ENCODE measurements at regions not wholly inside any gene's neighbourhood (a gene's known extent, or its start where the extent isn't known, plus 50 kb on each side); places are given as distances from the start of the nearest gene placed in this dataset.

- H3K9ac ChIP-seq (ENCODE audit: extremely low read depth, insufficient read length, low read length): no peak overlapping the region
- H4K20me1 ChIP-seq (ENCODE audit: control insufficient read depth, insufficient read depth, insufficient read length): no peaks in the 10 kb centered on the region
- no peak overlapping the region for H4K8ac ChIP-seq (replicated peaks; ENCODE audit: insufficient read length, low read depth, low read length)
- Mint-ChIP-seq H3K27me3 (ENCODE audit: low read depth) (no peaks in the 10 kb centered on the region), H3K9me3 (no peaks in the 10 kb centered on the region), H3K36me3 (ENCODE audit: insufficient read depth in 1 of 3, low read depth in 3 of 3) (peaks cover 0 to 13% (median 12%) of the 10 kb centered on the region in 3 experiments; a peak in 4 of 7 replicates), H3K27ac (peak overlapping the region in 1 of 3 experiments; percentile 70; a peak in 3 of 7 replicates), H3K4me3 (no peak overlapping the region), H3K4me1 (peaks cover 25 to 26% of the 10 kb centered on the region in 2 experiments)
- H2BK120ac ChIP-seq (ENCODE audit: low read depth, low read length, poor library complexity, severe bottlenecking): no peak overlapping the region
- H2BK5ac ChIP-seq (ENCODE audit: insufficient read length, low read length): no peak overlapping the region
- no peaks in the 10 kb centered on the region for H3K9me3 ChIP-seq (ENCODE audit: control insufficient read depth, low read depth, low read length)
- H2AK5ac ChIP-seq (ENCODE audit: insufficient read length, low read length): no peak overlapping the region
- H4K91ac ChIP-seq (ENCODE audit: insufficient read length, low read depth, low read length): no peak overlapping the region
- no peak overlapping the region for H2BK20ac ChIP-seq (ENCODE audit: low read depth, low read length, poor library complexity, severe bottlenecking)
- H3K23me2 ChIP-seq (ENCODE audit: insufficient read length, low read depth, low read length, poor library complexity, severe bottlenecking): no peaks in the 10 kb centered on the region
- H3K14ac ChIP-seq (ENCODE audit: insufficient read depth, low read length): no peak overlapping the region
- H3K4me1 ChIP-seq (ENCODE audit: insufficient read depth, low read length): no peaks in the 10 kb centered on the region; the same call in 1 of the 2 replicates
- no peak overlapping the region for H3K23ac ChIP-seq (ENCODE audit: insufficient read length, low read depth, low read length)
- no peak for DNase-seq
- H2AFZ ChIP-seq (ENCODE audit: low read length): no peak overlapping the region
- no peak overlapping the region for H4K5ac ChIP-seq (ENCODE audit: insufficient read length, low read depth, low read length)
- H3K4me2 ChIP-seq (ENCODE audit: insufficient read depth, insufficient read length, low read length): no peak overlapping the region
- no peak overlapping the region for H3K56ac ChIP-seq (ENCODE audit: insufficient read length, low read depth, low read length)
- H3T11ph ChIP-seq (ENCODE audit: low read length): no peak overlapping the region
- no peak overlapping the region for H2BK12ac ChIP-seq (ENCODE audit: insufficient read length, low read depth, low read length)
- H3K79me2 ChIP-seq (ENCODE audit: insufficient read depth, low read length): no peaks in the 10 kb centered on the region
- no peak overlapping the region for H3K27ac ChIP-seq (ENCODE audit: insufficient read length, low read depth, low read length)
- no CpG with 5 or more reads among the region's 3 CpGs for WGBS (ENCODE audit: extremely low coverage, insufficient read length, low lambda C conversion rate)
- no peak overlapping the region for H3K18ac ChIP-seq (ENCODE audit: insufficient read length, low read depth, low read length)
- H3K4ac ChIP-seq (ENCODE audit: low read depth, low read length): no peak overlapping the region
- H2BK15ac ChIP-seq (ENCODE audit: low read depth, low read length): no peak overlapping the region
- TF ChIP-seq CTCF (conservative IDR thresholded peaks at IDR 0.05): no peak
- no peaks in the 10 kb centered on the region for H3K79me1 ChIP-seq (ENCODE audit: insufficient read depth, low read depth, low read length, poor library complexity, severe bottlenecking)
- no peaks in the 10 kb centered on the region for H3K27me3 ChIP-seq (ENCODE audit: insufficient read depth, low read length)
Observed at GRCh38 chr6:144580039-144580438, 294.9 kb downstream of the UTRN start.

Measured in H9 (cell line).